Spinal cord (tissue), 9 donors: ENCODE measurements at regions not wholly inside any gene's neighbourhood (a gene's known extent, or its start where the extent isn't known, plus 50 kb on each side); places are given as distances from the start of the nearest gene placed in this dataset.

Experiments
- DNase-seq, 6 donors: peaks; one replicate each; pipeline versions ENCODE4 v3.0.0 to v3.0.0-alpha.2; 2013 to 2015; ENCODE audit warnings: low spot score in 6 of 6, low read depth in 4 of 6
- H3K27ac ChIP-seq: one replicate; pipeline ENCODE4 v1.5.1; 2013; ENCODE audit warnings: low read depth, low read length, control low read depth
- H3K27me3 ChIP-seq: one replicate; pipeline ENCODE4 v1.6.1; 2013; ENCODE audit warnings: low read length; ENCODE audit not compliant: control insufficient read depth, insufficient read depth
- H3K36me3 ChIP-seq: one replicate; pipeline ENCODE4 v1.6.1; 2013; ENCODE audit warnings: low read length; ENCODE audit not compliant: control insufficient read depth, insufficient read depth
- H3K4me1 ChIP-seq: one replicate; pipeline ENCODE4 v1.6.1; 2013; ENCODE audit warnings: low read length; ENCODE audit not compliant: control insufficient read depth, insufficient read depth
- H3K4me3 ChIP-seq: one replicate; pipeline ENCODE4 v1.5.1; 2013; ENCODE audit warnings: low read depth, low read length, control low read depth
- H3K9me3 ChIP-seq: one replicate; pipeline ENCODE4 v1.6.1; 2013; ENCODE audit warnings: low read length; ENCODE audit not compliant: control insufficient read depth, insufficient read depth
- WGBS: methylation state at CpG from one replicate; pipeline ENCODE4 v1.1.5; 2013; ENCODE audit warnings: missing lambda C conversion rate; ENCODE audit not compliant: insufficient coverage; 5-methylcytosine and 5-hydroxymethylcytosine counted together
- donor health status: healthy.

DNA sequence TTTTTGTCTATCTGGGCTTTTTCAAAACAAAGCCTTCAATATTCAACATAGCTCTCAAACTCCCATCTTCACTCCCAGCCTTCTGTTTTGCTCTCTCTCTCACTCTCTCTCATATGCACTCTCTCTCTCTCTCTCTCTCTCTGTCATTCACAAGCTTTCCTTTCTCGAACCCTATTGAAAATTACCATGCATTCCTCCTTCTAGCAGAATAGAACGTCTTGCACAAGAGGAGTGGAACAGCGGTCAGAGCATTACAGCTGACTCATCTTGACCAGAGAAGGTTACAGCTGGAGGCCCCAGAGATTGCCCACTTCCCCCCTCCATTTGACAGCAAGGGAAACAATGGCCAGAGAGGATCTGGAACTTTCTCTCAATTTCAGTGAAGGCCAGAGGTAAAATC is 51.0 kb upstream of the LIFR start:
- DNase-seq, result no peak
- Histone ChIP-seq H3K36me3 (no peaks in the 10 kb centered on the region), H3K9me3 (no peaks in the 10 kb centered on the region), H3K27ac (no peak overlapping the region), H3K4me3 (no peak overlapping the region), H3K4me1 (no peaks in the 10 kb centered on the region), H3K27me3 (no peaks in the 10 kb centered on the region)
- WGBS, result 49% methylated on average over 2 of the region's 3 CpGs

DNA sequence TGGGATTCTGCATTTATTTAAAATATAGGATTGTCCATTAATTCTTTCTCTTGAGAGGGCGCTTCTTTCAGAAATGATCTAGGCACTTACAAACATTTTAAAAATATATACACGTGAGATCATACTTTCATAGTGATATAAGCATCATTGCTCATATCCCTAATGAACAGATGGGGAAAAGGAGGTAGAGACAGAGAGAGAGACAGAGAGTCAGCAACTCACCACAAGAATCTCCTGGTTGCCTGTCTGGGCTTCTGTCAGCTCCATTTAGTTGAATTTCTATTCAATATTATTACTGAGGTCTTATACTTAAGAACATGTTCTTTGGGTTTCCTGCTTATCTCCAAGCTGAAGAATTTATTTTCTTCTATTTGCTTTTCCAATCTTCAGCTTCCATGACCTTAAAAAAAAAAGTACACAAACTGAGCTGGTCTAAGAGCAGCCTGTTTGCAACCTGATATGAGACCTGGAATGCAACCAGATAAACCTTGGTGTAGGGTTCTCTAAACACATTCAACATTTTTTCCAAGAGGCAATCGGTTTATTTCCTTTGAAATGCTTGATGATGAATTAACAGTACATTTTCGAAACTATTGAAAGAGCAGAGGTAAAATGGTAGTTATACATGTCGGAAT is 51.6 kb upstream of the LIFR start:
- Histone ChIP-seq H3K9me3 (no peaks in the 10 kb centered on the region), H3K4me1 (no peaks in the 10 kb centered on the region)

DNA sequence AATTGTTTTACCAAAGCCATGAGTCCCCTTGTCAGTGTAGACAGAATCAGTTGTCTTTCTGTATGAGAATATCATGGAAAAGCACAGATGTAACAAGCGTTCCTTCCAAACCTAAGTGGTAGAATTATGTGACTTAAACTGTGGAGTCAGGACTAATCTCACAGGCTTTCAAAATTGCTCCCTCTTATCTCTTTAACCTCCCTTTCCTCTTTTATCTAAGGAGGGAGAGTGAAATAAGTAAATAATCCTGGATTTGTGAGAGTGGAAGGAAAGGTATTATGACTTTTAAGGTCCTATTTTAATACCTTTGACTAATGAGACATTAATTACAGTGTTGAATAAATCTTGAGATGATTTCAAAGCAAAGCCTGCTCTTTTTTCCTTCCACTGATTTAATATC is 52.4 kb upstream of the LIFR start:
- no peak overlapping the region for H3K27ac ChIP-seq
- H3K36me3 ChIP-seq, result no peaks in the 10 kb centered on the region
- no peak for DNase-seq
- H3K9me3 ChIP-seq, result no peaks in the 10 kb centered on the region
- H3K27me3 ChIP-seq, result no peaks in the 10 kb centered on the region
- no peaks in the 10 kb centered on the region for H3K4me1 ChIP-seq
- WGBS, result no CpG with 5 or more reads among the region's 1 CpG
- H3K4me3 ChIP-seq, result no peak overlapping the region

More for the DNA sequence above, 51.6 kb upstream of the LIFR start:
- Histone ChIP-seq H3K27me3 (no peaks in the 10 kb centered on the region), H3K36me3 (no peaks in the 10 kb centered on the region), H3K4me3 (no peak overlapping the region), H3K27ac (no peak overlapping the region)
- no peak for DNase-seq
- no CpG with 5 or more reads among the region's 5 CpGs for WGBS

DNA sequence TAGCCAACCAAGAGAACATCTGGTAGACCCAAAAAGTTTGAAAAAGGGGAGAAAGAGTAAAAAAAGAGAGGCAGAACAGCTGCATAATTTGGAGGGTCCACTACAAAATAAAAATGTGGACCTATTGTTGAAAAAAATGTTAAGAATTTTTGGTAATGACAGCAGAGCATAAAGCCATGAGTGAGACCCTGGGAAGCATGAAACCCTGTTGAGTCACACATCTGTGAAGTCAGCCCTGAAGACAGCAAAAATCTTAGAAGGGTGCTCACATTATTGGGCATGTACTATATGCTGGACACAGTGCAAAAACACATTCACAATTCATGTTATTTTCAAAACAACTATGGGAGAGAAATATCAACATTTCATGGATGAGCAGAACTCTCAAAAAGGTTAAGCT is 56.4 kb upstream of the LIFR start:
- Histone ChIP-seq H3K9me3 (no peaks in the 10 kb centered on the region), H3K36me3 (no peaks in the 10 kb centered on the region), H3K27ac (no peak overlapping the region), H3K27me3 (no peaks in the 10 kb centered on the region), H3K4me3 (no peak overlapping the region), H3K4me1 (no peaks in the 10 kb centered on the region)
- DNase-seq, result no peak

DNA sequence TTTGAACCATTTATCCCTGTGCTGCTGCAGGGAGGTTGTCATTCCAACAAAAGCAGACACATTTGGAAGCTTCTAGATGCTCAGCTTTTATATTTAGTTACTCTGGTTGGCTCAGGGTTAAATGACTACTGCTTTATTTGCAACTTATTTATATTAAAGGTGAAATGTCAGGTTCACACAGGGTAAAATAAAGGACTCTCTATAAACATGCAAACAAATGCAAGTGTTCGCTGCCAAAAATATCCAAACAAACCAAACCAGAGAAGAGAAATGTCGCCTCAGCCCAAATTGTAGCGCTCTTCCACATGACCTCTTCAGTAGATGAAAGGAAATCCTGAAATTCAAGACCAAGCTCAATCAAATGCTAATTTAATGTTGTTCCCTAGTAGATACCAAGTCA is 57.0 kb upstream of the LIFR start:
- DNase-seq, result peak in 2 of 6 donors; percentile 10 to 46
- WGBS, result 47% methylated on average over 2 of the region's 3 CpGs
- Histone ChIP-seq H3K4me1 (no peaks in the 10 kb centered on the region), H3K9me3 (peaks cover under 1% of the 10 kb centered on the region), H3K27me3 (no peaks in the 10 kb centered on the region), H3K36me3 (no peaks in the 10 kb centered on the region), H3K27ac (no peak overlapping the region), H3K4me3 (no peak overlapping the region)

DNA sequence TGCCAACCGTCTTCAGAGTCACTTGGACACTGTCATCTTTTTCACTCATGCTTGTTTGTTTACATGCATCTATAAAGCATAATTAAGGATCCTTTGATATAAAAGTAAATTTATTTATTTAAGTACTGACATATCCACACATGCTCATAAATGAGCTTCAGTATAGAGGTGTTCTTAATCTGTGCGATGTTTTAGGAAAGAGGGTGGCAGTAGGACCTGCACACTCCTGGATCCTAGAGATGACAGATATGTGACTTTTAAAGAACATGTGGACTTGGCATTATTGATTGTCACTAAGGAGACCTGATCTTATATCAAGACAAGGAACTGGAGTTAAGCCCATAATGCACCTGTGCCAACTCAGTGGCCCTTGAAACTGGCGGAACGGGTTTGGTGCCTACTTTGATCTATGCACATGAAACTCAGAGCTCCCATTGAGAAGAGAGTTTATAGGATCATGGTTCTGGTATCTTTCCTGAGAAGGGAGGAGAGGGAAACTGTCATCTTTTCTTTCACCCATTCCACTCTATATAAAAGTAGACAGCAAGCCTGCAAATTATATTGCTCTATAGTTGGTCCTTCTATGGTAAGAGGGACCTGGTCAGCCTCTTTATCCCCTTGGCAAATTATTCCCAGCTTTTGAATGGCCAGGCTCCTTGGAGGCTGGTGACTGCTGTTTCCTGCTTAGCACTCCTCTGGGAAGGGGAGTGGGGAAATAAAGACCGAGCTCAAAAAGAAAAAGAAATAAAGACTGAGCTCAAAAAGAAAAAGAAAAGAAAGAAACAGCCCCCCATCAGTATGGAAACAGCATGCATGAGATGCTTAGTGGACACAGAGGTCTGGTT is 57.8 kb upstream of the LIFR start:
- Histone ChIP-seq H3K27me3 (no peaks in the 10 kb centered on the region), H3K4me3 (no peak overlapping the region), H3K4me1 (no peaks in the 10 kb centered on the region), H3K27ac (no peak overlapping the region), H3K9me3 (peaks cover 2% of the 10 kb centered on the region), H3K36me3 (no peaks in the 10 kb centered on the region)
- WGBS, result 43% methylated on average over 2 of the region's 5 CpGs
- DNase-seq, result no peak

DNA sequence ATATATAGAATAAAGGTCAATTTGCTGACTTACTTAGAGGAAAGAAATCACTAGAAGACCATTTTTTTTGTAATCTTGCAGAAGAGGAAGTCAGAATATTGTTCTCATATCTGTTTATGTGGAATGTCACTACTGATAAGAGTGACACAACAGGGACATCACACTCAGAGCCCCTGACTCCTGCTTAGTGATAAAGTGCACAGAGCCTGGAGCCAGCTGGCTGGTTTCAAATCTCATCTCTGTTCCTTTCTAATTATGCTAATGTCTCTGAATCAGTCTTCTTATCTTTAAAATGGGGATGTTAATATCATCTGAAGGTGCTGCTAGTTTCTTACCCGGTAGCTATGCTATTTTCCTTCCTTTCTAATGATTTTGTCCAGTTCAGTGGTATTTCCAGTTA is 58.6 kb upstream of the LIFR start:
- no peaks in the 10 kb centered on the region for H3K4me1 ChIP-seq

DNA sequence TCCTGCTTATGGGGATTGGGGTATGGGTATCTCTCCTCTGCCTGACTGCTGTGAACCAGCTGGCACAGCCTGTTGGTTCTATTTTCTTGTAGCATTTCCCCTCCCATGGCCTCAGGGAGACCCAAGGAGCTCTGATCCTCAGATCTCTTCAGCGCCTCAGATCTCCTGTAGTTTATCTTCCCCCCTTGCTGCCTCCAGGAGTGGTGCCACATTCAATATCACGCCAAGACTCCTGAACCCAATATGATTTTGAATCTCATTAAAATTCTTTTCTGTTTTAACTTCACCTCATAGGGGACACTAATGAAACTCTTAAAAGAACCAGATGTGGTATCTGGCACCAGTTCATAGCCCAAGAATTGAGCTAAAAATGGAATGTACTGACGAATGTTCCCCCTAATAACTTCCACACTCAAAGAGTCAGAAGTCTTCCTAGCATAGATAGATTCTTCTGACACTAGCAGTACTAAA is 59.6 kb upstream of the LIFR start:
- H3K4me1 ChIP-seq, result no peaks in the 10 kb centered on the region
- 77% methylated on average over 2 of the region's 3 CpGs for WGBS
- no peak overlapping the region for H3K27ac ChIP-seq
- no peak overlapping the region for H3K4me3 ChIP-seq
- no peaks in the 10 kb centered on the region for H3K36me3 ChIP-seq
- no peak for DNase-seq
- H3K9me3 ChIP-seq, result peaks cover 2% of the 10 kb centered on the region
- no peaks in the 10 kb centered on the region for H3K27me3 ChIP-seq

More for the DNA sequence above, 58.6 kb upstream of the LIFR start:
- no peak for DNase-seq
- Histone ChIP-seq H3K4me3 (no peak overlapping the region), H3K36me3 (no peaks in the 10 kb centered on the region), H3K9me3 (peaks cover 2% of the 10 kb centered on the region), H3K27ac (no peak overlapping the region), H3K27me3 (no peaks in the 10 kb centered on the region)
- WGBS, result no CpG with 5 or more reads among the region's 1 CpG

DNA sequence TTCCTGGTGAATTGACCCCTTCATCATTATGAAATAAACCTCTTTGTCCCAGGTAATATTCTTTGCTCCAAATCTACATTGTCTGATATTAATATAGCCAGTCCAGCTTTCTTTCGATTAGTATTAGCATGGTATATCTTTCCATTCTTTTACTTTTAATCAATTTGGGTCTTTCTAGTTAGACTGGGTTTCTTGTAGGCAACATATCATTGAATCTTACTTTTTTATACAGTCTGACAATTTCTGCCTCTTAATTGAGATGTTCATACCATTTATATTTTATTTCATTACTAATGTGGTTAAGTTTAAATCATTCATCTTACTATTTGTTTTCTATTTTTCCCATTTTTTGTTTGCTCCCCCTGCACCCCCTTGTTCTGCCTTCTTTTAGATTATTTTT is 61.7 kb upstream of the LIFR start:
- peaks cover 2% of the 10 kb centered on the region for H3K9me3 ChIP-seq
- no peaks in the 10 kb centered on the region for H3K4me1 ChIP-seq
- WGBS, result no CpG with 5 or more reads among the region's 1 CpG
- DNase-seq, result no peak
- no peaks in the 10 kb centered on the region for H3K36me3 ChIP-seq
- H3K4me3 ChIP-seq, result no peak overlapping the region
- H3K27me3 ChIP-seq, result no peaks in the 10 kb centered on the region
- no peak overlapping the region for H3K27ac ChIP-seq

DNA sequence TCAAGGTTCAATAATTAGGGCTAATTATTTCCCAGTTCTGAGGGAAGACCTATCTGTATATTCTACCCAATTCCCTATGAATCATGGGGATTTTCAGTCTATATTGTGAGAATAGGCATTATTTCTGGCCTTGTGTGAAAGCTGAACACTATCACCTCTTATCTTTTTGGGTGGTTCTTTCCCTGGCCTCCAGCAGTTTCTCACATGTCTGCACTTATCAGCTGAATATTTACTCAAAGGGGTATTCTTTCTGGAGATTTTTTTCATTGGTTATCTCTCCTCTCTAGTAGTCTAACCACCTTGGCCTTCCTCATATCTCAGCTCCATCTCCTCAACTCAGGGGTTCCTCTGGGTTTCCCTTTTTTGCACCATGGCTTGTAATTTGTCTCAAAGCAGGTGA is 64.9 kb upstream of the LIFR start:
- H3K4me1 ChIP-seq, result no peaks in the 10 kb centered on the region
- no peak overlapping the region for H3K27ac ChIP-seq
- no peaks in the 10 kb centered on the region for H3K36me3 ChIP-seq
- H3K27me3 ChIP-seq, result no peaks in the 10 kb centered on the region
- no peak for DNase-seq
- no peak overlapping the region for H3K4me3 ChIP-seq
- peaks cover 2% of the 10 kb centered on the region for H3K9me3 ChIP-seq
